Ishikawa (cell line): ENCODE measurements at regions not wholly inside any gene's neighbourhood (a gene's known extent, or its start where the extent isn't known, plus 50 kb on each side); places are given as distances from the start of the nearest gene placed in this dataset.

Experiments
- CEBPB ChIP-seq: IDR thresholded peaks from 2 replicates; pipeline ENCODE4 v1.6.1; 2012
- CREB1 ChIP-seq: IDR thresholded peaks from 2 replicates; pipeline ENCODE4 v1.6.1; 2012; ENCODE audit warnings: low read depth
- EGR1 ChIP-seq: IDR thresholded peaks from 2 replicates; pipeline ENCODE4 v1.6.1; 2012
- EP300 ChIP-seq: IDR thresholded peaks from 2 replicates; pipeline ENCODE4 v1.6.1; 2012; ENCODE audit warnings: borderline replicate concordance
- FOXM1 ChIP-seq: IDR thresholded peaks from 2 replicates; pipeline ENCODE4 v1.6.1; 2012; ENCODE audit warnings: low read depth, borderline replicate concordance
- NFIC ChIP-seq: IDR thresholded peaks from 2 replicates; pipeline ENCODE4 v1.6.1; 2012
- RAD21 ChIP-seq: IDR thresholded peaks from 2 replicates; pipeline ENCODE4 v1.6.1; 2012; ENCODE audit warnings: low read depth
- TAF1 ChIP-seq: IDR thresholded peaks from 2 replicates; pipeline ENCODE4 v1.6.1; 2012; ENCODE audit warnings: low read depth, mild to moderate bottlenecking
- TCF12 ChIP-seq: IDR thresholded peaks from 2 replicates; pipeline ENCODE4 v1.6.1; 2012; ENCODE audit warnings: low read depth
- TEAD4 ChIP-seq: IDR thresholded peaks from 2 replicates; pipeline ENCODE4 v1.6.1; 2012
- YY1 ChIP-seq: IDR thresholded peaks from 2 replicates; pipeline ENCODE4 v1.6.1; 2012; ENCODE audit warnings: low read depth
- ZBTB7A ChIP-seq: IDR thresholded peaks from 2 replicates; pipeline ENCODE4 v1.6.1; 2012; ENCODE audit warnings: low read depth
- TF ChIP-seq, protein P1 (sequence below): IDR thresholded peaks from 2 replicates; pipeline ENCODE4 v1.6.1; 2012; ENCODE audit warnings: low read depth, mild to moderate bottlenecking
- TF ChIP-seq, protein P2 (sequence below): IDR thresholded peaks from 2 replicates; pipeline ENCODE4 v1.6.1; 2012
- TF ChIP-seq, protein P3 (sequence below): IDR thresholded peaks from 2 replicates; pipeline ENCODE4 v1.6.1; 2012

DNA sequence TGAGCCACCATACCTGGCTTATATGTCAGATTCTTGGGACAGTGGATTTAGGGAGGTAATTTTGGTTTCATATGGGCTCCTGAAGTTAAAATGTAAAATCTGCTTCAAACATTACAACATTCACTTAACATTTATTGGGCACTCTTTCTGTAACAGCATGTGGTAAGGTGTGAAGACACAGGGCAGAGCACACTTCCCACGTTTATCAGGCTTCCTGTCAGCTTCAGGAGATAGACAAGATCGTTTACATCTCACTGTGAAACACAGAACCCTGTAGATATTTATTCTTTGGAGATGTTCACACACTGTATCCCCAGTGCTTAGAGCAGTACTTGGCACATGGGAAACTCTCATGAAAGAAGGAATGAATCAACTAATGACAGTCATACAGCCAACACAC lies 426.0 kb upstream of the RARB start:
- TF ChIP-seq TAF1 (no peak), TEAD4 (no peak), EGR1 (no peak), TCF12 (no peak), EP300 (no peak), CEBPB (no peak), ZBTB7A (no peak)
- TF ChIP-seq, protein P1, sequence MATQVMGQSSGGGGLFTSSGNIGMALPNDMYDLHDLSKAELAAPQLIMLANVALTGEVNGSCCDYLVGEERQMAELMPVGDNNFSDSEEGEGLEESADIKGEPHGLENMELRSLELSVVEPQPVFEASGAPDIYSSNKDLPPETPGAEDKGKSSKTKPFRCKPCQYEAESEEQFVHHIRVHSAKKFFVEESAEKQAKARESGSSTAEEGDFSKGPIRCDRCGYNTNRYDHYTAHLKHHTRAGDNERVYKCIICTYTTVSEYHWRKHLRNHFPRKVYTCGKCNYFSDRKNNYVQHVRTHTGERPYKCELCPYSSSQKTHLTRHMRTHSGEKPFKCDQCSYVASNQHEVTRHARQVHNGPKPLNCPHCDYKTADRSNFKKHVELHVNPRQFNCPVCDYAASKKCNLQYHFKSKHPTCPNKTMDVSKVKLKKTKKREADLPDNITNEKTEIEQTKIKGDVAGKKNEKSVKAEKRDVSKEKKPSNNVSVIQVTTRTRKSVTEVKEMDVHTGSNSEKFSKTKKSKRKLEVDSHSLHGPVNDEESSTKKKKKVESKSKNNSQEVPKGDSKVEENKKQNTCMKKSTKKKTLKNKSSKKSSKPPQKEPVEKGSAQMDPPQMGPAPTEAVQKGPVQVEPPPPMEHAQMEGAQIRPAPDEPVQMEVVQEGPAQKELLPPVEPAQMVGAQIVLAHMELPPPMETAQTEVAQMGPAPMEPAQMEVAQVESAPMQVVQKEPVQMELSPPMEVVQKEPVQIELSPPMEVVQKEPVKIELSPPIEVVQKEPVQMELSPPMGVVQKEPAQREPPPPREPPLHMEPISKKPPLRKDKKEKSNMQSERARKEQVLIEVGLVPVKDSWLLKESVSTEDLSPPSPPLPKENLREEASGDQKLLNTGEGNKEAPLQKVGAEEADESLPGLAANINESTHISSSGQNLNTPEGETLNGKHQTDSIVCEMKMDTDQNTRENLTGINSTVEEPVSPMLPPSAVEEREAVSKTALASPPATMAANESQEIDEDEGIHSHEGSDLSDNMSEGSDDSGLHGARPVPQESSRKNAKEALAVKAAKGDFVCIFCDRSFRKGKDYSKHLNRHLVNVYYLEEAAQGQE = no peak

DNA sequence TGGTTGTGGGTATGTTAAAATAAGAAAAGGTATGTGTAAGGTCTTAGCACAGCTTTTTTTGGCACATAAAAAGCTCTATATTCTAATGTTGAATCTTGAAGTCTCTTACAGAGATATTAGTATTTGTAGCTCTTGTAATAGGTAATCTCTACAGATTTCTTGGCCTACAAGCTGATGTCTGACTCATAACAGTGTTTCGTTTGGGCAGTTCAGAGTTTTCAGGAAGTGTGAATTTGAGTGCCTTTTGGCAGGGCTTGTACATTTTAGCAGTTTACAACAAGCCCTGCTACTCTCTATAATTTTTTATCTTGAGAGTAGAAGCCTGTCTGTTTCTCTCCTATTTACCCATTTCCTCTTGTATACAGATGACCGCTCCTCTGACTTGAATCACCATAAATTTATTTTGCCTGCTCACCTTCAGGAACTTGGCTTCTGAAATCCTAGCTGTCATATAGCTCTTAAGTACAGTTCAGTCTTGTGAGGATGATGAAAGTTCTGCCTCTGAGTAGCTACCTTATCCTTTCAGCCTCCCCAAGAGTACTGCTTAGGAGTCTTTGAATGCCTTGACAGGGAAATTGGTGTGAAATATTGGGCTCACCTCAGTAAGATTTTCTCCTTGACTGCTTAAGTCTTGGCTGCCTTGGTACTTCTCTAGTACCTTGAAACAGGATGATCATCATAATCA lies 419.9 kb upstream of the RARB start:
- TF ChIP-seq TEAD4 (no peak), FOXM1 (no peak), CEBPB (no peak), TCF12 (no peak), EP300 (no peak), NFIC (no peak), RAD21 (no peak), EGR1 (no peak)
- TF ChIP-seq, protein P2, sequence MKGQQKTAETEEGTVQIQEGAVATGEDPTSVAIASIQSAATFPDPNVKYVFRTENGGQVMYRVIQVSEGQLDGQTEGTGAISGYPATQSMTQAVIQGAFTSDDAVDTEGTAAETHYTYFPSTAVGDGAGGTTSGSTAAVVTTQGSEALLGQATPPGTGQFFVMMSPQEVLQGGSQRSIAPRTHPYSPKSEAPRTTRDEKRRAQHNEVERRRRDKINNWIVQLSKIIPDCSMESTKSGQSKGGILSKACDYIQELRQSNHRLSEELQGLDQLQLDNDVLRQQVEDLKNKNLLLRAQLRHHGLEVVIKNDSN = no peak

DNA sequence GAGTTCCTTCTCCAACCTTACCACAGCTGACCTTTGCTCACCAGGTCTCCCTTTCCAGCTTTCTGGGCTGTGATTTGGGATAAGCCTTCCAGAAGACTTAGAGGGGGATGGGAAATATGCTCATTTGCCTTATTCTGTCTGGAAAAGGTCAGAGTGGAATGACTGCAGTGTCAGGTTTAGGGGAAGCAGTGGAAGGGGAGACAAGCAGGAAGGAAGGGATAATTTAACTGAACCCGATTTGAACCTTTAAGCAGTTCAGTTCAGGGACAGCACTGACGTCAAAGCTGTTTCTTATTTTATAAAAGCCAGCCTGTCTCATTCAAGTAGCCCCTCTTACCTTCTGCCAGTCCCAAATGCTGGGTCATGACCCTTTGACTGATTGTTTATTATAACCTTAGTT lies 418.4 kb upstream of the RARB start:
- TF ChIP-seq, protein P1 = no peak
- no peak for TF ChIP-seq ZBTB7A
- no peak for TF ChIP-seq NFIC
- no peak for TF ChIP-seq EP300
- no peak for TF ChIP-seq CEBPB
- TF ChIP-seq EGR1 = no peak
- TF ChIP-seq RAD21 = no peak

DNA sequence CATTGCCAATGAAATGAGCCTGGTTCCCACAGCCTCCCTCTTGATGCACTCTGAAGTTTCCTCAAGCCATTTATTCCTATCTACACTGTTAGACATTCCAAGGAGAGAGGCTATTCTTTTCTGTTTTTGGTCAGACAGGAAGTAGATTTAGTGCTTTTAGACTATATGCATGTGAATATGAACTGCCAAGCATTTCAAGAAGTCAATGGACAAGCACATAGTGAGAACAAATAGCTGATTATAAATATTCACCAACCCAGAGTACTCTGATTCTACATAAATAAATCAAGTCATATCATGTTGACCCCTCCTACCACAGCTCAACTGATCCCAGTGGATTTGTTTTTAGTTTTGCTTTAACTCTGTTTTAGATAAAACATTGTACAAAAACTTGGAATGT lies 412.5 kb upstream of the RARB start:
- no peak for TF ChIP-seq RAD21
- no peak for TF ChIP-seq YY1
- TF ChIP-seq NFIC = no peak
- TF ChIP-seq TEAD4 = no peak
- no peak for TF ChIP-seq TCF12
- TF ChIP-seq FOXM1 = no peak
- no peak for TF ChIP-seq TAF1
- TF ChIP-seq EP300 = no peak
- TF ChIP-seq ZBTB7A = no peak
- no peak for TF ChIP-seq CREB1
- TF ChIP-seq, protein P1 = no peak
- TF ChIP-seq, protein P2 = no peak
- TF ChIP-seq, protein P3, sequence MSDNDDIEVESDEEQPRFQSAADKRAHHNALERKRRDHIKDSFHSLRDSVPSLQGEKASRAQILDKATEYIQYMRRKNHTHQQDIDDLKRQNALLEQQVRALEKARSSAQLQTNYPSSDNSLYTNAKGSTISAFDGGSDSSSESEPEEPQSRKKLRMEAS = no peak
- no peak for TF ChIP-seq CEBPB
- TF ChIP-seq EGR1 = no peak

DNA sequence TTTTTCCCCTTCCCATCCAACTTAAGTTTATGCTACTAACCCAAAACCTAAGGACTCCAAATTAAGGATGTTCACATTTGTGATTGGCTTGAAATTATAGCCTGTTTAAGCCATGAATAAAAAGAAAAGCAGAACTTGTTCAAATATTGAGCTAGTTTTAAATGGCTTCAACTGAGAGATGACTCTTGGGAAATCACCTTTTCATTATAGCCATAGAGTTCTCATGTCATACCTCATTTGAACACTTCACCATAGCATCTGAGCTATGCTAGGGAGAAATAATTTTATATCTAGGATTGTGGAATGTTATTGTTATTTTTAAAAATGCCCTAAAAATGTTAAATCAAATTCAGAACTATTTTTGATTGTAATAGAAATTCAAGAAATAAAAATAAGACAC lies 409.2 kb upstream of the RARB start:
- no peak for TF ChIP-seq NFIC
- no peak for TF ChIP-seq RAD21
- no peak for TF ChIP-seq ZBTB7A
